Activated CD8-positive, alpha-beta memory T cell treated with anti-CD3 and anti-CD28 coated beads for 4 hours (primary cell): ENCODE measurements at regions not wholly inside any gene's neighbourhood (a gene's known extent, or its start where the extent isn't known, plus 50 kb on each side); places are given as distances from the start of the nearest gene placed in this dataset.
"Not testable (repeated sequence)": the region's sequence is repeated elsewhere in the genome, so short reads cannot be mapped to it uniquely, and the experiment has no call there.

Source experiments
- DNase-seq, 2 donors: peaks; one replicate each; pipeline ENCODE4 v3.0.0-alpha.2; 2020; ENCODE audit warnings: low read depth in 2 of 2

- no peak for DNase-seq
These were observed 478.4 kb upstream of the SALL3 start for GRCh38 chr18:78501251-78501650.

GRCh38 chr18:78503129-78503528, 476.5 kb upstream of the SALL3 start:
- no peak for DNase-seq

GRCh38 chr18:78505851-78506461, 473.7 kb upstream of the SALL3 start:
- DNase-seq: no peak

- no peak for DNase-seq
These were observed 472.4 kb upstream of the SALL3 start for GRCh38 chr18:78507217-78507616.

GRCh38 chr18:78508228-78508824, 471.3 kb upstream of the SALL3 start:
- not testable (repeated sequence) for DNase-seq

- DNase-seq: no peak
These were observed 469.5 kb upstream of the SALL3 start for GRCh38 chr18:78510091-78510490.

- no peak for DNase-seq
These were observed 469.0 kb upstream of the SALL3 start for GRCh38 chr18:78510636-78511035.

- no peak for DNase-seq
These were observed 467.7 kb upstream of the SALL3 start for GRCh38 chr18:78511666-78512601.

- no peak for DNase-seq
These were observed 464.5 kb upstream of the SALL3 start for GRCh38 chr18:78514910-78515670.

- DNase-seq: no peak
These were observed 462.3 kb upstream of the SALL3 start for GRCh38 chr18:78517328-78517727.

GRCh38 chr18:78517973-78518372, 461.6 kb upstream of the SALL3 start:
- DNase-seq: no peak

- DNase-seq: no peak
These were observed 460.8 kb upstream of the SALL3 start for GRCh38 chr18:78518805-78519204.

GRCh38 chr18:78519394-78520062, 460.1 kb upstream of the SALL3 start:
- DNase-seq: no peak

- no peak for DNase-seq
These were observed 458.5 kb upstream of the SALL3 start for GRCh38 chr18:78521136-78521535.

GRCh38 chr18:78521744-78522143, 457.9 kb upstream of the SALL3 start:
- no peak for DNase-seq

GRCh38 chr18:78522507-78522906, 457.1 kb upstream of the SALL3 start:
- no peak for DNase-seq

GRCh38 chr18:78523850-78524249, 455.8 kb upstream of the SALL3 start:
- no peak for DNase-seq

GRCh38 chr18:78525366-78526111, 454.1 kb upstream of the SALL3 start:
- no peak for DNase-seq

- no peak for DNase-seq
These were observed 453.3 kb upstream of the SALL3 start for GRCh38 chr18:78526275-78526674.

- DNase-seq: no peak
These were observed 452.5 kb upstream of the SALL3 start for GRCh38 chr18:78526923-78527711.
